HG03066 (cell line): ENCODE measurements at regions not wholly inside any gene's neighbourhood (a gene's known extent, or its start where the extent isn't known, plus 50 kb on each side); places are given as distances from the start of the nearest gene placed in this dataset.

Source experiments
- ATAC-seq: cut with Tn5 transposase; IDR thresholded peaks from one replicate; pipeline ENCODE4 v1.9.1; 2021; ENCODE audit warnings: low read depth; ENCODE audit not compliant: unreplicated experiment

- no peak for ATAC-seq
Observed at GRCh38 chr4:108529102-108529501, 91.3 kb upstream of the RPL34 start.

DNA sequence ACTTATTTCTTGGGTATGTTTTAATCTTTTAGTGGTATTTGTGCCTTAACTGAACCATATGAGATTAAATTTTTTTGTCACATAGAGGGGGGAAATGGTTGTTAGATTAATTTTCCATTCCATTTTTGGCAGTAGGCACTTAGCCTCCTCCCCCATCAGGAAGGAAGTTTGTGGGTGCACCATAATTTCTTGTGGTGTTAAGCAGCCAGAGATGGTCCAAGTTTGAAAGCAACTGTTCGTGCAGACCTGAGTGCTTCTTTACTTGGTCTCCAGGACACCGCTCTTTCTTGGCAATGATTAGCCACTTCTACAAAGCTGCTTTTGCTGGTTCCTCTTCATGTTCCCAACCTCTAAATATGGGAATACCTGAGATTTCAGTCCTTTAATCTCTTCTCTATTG, 92.7 kb upstream of the RPL34 start:
- no peak for ATAC-seq

DNA sequence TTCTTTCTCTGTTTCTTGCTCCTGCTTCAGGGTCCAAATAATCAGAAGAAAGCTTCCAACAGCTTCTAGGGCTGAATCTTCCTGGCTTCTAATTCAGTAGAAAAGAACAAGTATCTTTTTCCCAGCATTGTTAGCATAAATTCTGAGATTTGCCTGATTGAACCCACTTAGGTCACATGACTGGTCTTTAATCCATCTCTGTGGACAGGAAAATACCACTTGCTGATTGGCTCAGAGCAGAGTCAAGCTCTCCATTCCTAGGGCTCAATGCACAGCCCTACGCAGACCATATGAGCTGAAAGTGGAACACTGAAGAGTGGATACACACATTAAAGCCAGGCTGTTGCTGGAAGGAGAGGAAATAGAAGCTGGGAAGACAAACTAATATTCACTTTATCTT, 99.6 kb upstream of the RPL34 start:
- ATAC-seq: no peak

- ATAC-seq: no peak
Observed at GRCh38 chr4:108519911-108520601, 100.3 kb upstream of the RPL34 start.

DNA sequence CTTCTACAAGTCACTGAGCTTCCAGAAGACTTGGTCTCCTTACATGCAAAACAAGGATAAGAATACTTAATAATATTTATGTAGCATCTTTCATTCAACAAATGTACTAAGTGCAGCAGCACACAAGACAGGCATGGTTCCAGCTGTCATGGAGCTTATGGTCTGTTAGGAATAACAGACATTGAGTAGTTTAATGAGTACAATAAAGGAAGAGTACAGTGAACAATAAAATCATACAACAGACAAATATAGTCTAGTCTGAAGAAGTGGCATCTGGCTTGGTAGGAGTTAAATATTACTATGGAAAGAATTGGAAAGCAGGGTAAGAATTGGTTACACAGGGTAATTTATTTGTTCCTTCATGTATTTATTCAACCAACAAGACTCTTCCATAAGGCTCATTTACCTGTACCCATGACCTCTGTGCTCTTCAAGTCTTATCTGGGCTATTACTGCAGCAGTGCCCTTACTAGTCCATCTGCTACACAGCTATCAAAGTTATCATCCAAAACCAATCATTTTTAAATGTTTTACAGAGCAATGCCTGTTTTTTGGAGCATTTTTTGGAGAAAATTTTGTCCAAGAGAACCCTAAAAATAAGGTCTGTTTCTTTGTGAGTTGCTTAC, 101.1 kb upstream of the RPL34 start:
- ATAC-seq: no peak

DNA sequence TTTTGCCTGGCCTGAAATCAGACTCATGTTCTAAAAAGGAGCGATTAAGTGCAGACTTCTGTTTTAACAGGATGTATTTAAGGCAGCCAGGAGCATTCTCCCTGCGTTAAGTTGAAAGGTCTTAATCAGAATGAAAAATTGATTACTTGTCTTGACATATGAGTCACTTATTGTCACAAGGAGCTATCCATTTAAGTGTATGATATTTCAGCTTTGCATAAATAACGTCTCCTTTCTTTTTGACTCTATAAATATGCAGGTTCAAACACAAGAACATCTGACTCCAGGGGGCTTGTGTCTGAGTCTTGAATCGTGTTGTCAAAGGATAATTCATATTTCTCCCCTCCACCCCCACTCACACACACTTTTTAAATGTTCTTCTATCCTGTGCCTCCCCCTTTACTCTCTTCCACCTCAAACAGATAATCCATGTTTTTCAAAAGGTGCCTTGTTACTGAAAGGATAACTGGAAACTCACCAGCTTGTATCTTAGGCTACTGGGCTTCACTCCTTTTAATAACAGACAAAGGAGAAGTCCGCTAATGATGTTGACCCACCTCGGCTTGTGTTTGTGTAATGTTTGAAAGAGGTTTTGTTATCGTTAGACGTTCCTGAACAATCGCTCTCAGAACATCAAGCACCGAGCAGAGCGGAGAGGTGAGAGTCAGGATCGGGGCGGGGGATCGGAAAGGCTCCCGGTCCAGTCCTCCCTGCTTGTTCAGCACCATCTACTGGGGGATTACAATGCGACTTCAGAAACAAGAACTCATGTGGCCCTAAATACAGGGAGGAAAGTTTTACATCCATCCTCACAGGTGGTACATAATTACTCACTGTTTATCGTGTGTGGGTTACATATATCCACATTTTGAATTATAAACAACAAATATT, 107.5 kb upstream of the RPL34 start:
- no peak for ATAC-seq

GRCh38 chr4:108511618-108512017, 108.8 kb upstream of the RPL34 start:
- ATAC-seq: no peak

DNA sequence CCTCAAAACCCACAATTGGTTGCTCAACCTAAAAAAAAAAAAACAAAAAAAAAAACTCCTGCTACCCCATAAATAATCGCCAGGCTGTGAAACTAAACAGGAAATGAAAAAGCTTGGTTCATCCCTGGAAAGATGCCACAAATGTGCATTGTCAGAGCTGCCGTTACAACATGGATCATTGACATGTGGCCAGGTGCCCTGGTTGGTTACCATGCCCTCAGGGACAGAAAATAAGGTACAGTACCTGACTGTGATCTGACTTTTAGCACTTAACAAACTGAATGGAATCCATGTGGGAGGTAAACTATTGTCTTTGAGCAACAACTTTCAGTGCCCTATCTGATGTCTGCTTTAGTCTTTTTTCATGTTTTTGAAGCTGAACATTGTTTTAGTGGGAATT, 118.0 kb upstream of the RPL34 start:
- ATAC-seq: no peak

DNA sequence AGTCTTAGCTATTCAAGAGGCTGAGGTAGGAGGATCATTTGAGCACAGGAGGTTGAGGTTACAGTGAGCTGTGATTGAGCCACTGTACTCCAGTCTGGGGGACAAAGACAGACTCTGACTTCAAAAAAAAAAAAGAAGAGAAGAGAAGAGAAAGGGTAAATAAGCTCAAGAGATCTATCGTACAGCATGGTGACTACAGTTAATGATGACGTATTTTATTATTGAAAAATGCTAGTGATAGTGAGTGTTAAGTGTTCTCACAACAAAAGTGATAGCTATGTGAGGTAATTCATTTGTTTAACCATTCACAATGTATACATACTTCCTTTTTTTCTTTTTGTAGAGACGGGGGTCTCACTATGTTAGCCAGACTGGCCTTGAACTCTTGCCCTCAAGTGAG, 121.5 kb upstream of the RPL34 start:
- no peak for ATAC-seq

GRCh38 chr4:108493596-108493931, 126.8 kb upstream of the RPL34 start:
- no peak for ATAC-seq

GRCh38 chr4:108492816-108493595, 127.4 kb upstream of the RPL34 start:
- ATAC-seq: no peak

DNA sequence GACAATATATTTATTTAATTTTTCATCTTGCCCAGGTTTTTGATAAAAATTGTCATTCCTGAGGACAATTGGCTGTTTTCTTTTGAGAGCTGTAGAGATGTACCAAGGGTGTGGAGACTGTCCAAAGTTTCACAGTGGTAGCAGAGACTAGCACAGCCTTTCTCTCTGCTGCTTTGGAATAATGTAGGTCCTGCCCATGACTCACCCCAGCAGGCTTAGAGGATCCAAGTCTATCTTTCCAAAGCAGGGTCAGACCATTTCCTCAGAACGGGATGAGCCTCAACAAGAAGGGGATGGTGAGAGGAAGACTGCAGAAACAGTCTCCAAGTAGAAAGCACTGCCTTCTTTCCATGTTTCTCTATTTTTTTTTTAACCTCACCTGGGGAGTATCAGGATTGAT, 131.5 kb upstream of the RPL34 start:
- no peak for ATAC-seq

GRCh38 chr4:108486046-108486445, 134.3 kb upstream of the RPL34 start:
- no peak for ATAC-seq

GRCh38 chr4:108484187-108484586, 136.2 kb upstream of the RPL34 start:
- no peak for ATAC-seq

DNA sequence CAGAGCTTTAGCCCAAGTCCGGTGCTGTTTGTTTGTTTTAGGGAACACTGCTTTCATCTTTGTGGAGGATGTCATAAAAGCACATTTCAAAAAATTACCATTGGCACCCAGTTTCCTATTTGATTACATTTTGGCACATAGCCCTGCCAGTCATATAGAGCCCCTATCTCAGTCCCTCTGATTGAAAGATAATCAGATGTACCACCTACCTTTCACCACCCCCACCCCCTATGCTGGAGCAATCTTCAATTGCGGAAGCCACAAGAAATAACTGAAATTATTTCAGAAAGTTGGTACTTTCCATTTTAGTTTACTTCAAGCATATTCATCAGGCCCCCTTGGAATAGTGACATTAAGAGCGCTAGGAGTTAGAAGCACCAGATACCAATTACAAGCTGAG, 136.7 kb upstream of the RPL34 start:
- ATAC-seq: no peak

- no peak for ATAC-seq
Observed at GRCh38 chr4:108483079-108483478, 137.3 kb upstream of the RPL34 start.

GRCh38 chr4:108480881-108481280, 139.5 kb upstream of the RPL34 start:
- no peak for ATAC-seq

GRCh38 chr4:108477527-108478108, 142.8 kb upstream of the RPL34 start:
- no peak for ATAC-seq

DNA sequence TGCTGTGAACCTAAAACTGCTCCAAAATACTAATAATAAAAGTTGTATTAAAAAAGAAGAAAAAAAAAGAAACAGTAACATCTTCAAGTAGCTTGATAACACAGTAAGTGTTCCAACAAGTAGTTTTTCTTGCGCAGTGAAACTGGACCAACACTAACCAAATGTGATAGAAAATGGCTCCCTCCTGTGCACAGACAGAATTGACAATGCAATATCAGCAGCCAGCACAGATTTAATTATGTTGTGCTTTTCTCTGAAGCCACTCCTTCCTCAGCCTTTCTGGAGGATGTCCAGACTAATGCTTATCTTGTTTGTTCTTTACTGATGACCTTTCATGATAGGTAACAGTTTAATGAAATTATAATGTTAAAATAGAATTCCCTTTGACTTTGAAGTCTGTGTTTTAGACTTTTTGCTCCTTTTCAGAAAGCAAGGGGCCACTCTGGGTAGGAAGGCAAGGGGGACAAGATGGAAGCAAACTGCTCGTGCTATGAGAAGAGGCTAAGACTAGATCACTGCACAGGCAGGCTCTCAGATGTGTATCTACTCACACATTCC, 147.1 kb upstream of the RPL34 start:
- ATAC-seq: no peak
